ENCODE measurements at regions not wholly inside any gene's neighbourhood (a gene's known extent, or its start where the extent isn't known, plus 50 kb on each side); places are given as distances from the start of the nearest gene placed in this dataset.
A peak's percentile ranks its signal among the peaks of the same experiment; 100 is the strongest.
"Not testable (repeated sequence)": the region's sequence is repeated elsewhere in the genome, so short reads cannot be mapped to it uniquely, and the experiment has no call there.

- no peak for DNase-seq
Measured at GRCh38 chr2:131641414-131642206, 113.9 kb downstream of the CCDC74A start.

DNA sequence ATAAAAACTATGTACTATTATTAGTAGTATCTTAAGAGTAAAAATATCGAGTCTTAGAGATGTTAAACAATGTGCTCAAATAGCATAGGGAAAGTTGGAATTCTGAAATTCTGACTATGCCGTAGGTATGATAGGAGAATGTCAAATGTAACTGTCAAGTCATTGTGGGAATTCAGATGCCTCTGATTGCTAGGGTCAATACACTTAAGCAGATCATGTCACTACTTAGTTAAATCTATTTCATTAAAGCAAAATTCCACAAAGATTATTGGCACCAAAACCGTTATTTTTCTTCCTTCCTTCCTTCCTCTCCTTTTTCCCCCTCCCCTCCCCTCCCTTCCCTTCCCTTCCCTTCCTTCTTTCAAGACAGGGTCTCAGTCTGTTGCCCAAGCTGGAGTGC lies 115.5 kb downstream of the CCDC74A start:
- DNase-seq = not testable (repeated sequence)

DNA sequence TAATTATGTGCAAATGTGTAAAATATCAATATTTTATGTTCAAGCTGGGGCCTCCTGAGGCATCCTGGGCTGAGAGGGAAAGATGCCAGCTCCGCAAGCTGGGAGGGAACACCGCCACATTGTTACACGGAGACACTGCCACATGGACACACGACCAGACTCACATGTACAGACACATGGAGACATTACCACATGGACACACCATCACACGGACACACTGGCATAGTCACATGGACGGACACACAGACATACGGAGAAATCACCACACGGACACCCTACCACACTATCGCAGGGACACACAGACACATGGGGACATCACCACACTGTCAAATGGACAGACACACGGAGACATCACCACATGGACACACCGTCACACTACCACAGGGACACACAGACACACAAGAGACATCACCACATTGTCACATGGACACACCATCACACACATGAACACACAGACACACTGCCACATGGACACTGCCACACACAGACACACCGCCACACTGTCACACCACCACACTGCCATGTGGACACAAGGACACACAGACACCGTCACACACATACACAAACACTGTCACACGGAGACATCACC lies 117.6 kb downstream of the CCDC74A start:
- DNase-seq = no peak

GRCh38 chr2:131646220-131646619 lies 118.5 kb downstream of the CCDC74A start:
- DNase-seq = not testable (repeated sequence)

- no peak for DNase-seq
Measured at GRCh38 chr2:131646669-131647297, 119.1 kb downstream of the CCDC74A start.

GRCh38 chr2:131648565-131648964 lies 120.9 kb downstream of the CCDC74A start:
- DNase-seq = not testable (repeated sequence)

GRCh38 chr2:131652246-131652645 lies 124.6 kb downstream of the CCDC74A start:
- not testable (repeated sequence) for DNase-seq

DNA sequence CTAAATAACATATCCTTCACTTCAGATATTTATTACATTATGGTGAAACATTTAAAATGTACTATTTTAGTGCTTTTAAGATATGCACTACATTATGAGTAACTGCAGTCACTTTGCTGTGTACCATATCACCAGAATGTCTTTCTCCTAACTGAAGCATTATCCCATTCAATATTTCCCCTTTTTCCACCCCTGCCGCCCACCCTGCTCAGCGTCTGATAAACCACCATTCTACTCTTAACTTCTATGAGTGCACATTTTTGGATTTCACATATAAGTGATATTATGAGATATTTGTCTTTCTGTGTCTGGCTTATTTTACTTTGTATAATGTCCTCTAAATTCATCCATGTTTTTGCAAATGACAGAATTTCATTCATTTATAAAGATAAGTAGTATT lies 126.4 kb downstream of the CCDC74A start:
- not testable (repeated sequence) for DNase-seq

DNA sequence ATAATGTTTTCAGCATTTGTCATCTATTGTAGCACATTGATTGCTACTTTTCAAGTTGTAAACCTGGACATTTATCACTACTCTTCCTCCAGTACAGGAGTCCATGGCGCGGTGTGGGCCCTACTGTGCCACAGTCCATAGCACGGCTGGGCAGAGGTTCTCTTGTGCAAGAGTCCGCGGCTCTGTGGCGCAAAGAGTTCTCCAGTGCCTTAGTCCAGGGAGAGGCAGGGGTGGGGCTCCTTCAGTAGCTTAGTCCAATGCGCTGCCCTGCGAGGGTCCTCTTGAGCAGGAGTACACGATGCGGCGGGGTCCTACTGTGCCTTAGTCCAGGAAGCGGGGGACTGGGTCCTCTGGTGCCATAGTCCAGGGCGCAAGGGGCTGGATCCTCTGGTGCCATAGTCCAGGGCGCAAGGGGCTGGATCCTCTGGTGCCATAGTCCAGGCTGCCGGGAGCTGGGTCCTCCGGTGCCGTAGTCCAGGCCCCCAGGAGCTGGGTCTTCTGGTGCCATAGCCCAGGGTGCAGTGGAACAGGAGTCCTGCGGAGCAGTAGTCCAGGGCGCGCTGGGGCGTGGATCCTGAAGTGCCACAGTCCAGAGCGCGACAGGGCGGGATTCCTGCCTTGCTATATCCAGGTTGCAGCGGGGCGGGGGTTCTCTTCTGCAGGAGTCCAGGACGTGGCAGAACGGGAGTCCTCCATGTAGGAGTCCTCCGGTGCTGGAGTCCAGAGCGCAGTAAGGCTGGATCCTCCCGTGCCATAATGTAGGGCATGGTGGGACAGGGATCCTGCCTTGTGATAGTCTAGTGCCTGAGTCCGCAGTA lies 129.3 kb downstream of the CCDC74A start:
- no peak for DNase-seq

- no peak for DNase-seq
Measured at GRCh38 chr2:131657895-131658768, 130.4 kb downstream of the CCDC74A start.

DNA sequence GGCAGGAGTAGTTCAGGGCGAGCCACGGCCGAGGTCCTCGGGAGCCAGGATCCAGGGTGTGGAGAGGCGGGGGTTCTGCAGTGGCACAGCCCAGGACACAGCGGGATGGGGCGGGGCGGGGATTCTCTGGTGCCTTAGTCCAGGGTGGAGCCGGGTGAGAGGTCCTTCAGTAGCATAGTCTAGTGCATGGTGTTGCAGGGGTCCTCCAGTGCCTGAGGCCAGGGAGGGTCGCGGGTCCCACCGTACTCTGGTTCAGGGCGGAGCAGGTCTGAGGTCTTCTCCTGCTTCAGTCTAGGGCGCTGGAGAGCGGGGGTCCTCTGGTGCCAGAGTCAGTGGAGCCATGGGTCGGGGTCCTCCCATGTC lies 131.1 kb downstream of the CCDC74A start:
- DNase-seq = no peak

DNA sequence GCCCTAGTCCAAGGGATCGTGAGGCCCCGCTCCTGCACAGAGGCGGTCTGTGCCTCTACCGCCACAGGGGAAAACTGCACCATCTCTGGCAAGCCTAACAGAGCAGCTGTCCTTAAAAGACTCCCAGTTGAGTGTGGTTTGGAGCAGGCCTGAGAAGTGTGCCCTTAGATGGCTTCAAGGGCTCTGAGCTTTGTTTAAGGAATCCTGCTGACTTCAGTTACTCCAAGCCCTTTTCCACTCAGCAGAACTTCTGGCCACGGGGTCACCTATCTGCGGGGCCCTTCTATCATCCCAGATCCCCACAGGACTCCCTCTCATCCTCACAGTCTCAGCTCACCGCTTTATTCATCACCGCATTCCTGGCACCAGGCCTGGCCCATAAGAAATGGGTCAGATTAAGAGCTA lies 131.5 kb downstream of the CCDC74A start:
- no peak for DNase-seq

- peak; percentile 32 for DNase-seq
Measured at GRCh38 chr2:131661101-131661782, 133.6 kb downstream of the CCDC74A start.

GRCh38 chr2:131661884-131662535 lies 134.3 kb downstream of the CCDC74A start:
- not testable (repeated sequence) for DNase-seq

DNA sequence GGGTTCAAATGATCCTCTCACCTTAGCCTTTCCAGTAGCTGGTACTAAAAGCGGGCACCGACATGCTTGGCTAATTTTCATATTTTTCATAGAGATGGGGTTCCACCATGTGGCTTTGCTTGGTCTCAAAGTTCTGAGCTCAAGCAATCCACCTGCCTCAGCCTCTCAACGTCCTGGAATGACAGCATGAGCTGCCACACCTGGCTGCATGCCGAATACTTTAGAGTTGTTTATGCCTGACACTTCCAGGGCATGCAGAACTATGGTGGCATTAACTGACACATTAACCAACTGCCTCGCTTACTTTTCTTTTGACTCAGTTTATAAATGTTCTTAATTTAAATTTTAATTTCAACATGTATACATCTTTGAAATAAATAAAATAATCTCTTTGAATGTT lies 135.8 kb downstream of the CCDC74A start:
- not testable (repeated sequence) for DNase-seq

- not testable (repeated sequence) for DNase-seq
Measured at GRCh38 chr2:131665716-131666115, 138.0 kb downstream of the CCDC74A start.

DNA sequence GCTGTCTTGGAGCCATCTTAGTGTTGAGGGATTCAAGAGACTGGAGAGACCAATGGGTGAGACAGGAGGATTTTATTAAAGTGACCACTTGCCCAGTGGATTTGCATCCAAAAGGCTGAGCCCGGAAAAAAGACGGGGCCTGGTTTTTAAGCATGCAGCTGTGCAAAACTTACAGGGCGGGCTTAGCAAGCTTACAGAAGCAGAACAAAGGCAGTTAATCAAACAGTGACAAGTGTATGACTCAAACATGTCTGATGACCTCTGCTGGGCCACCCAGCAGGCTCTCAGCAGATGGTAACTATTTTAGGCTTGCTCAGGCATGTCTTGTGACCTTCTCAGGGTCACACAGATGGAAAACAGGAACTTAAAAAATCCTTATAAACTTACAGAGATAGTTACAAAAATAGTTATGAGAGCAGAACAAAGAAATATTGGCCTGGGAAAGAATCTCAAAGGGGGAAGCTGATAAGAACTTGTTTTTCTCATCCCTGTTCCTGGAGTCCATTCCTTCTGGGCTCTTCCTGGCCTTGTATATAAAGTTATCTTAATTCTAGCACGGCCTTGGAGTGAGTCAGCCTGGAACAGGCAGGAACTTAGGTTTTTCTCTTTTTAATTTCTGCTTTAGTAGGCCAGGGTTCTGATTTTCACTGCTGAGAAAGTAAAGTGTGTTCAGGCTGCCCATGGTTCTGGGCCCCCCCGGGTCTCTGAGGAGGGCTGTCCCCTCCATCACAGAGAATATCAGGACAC lies 141.3 kb downstream of the CCDC74A start:
- DNase-seq = not testable (repeated sequence)

GRCh38 chr2:131671841-131672470 lies 144.3 kb downstream of the CCDC74A start:
- not testable (repeated sequence) for DNase-seq

All from COR-L47 (cell line).